SH-SY5Y (cell line): ENCODE measurements at regions not wholly inside any gene's neighbourhood (a gene's known extent, or its start where the extent isn't known, plus 50 kb on each side); places are given as distances from the start of the nearest gene placed in this dataset.

Experiments used
- GATA2 ChIP-seq: IDR thresholded peaks from 2 replicates; pipeline ENCODE4 v1.6.1; 2011; ENCODE audit warnings: mild to moderate bottlenecking, low read depth, low read length
- GATA3 ChIP-seq: IDR thresholded peaks from 2 replicates; pipeline ENCODE4 v1.6.1; 2011; ENCODE audit warnings: low read depth, mild to moderate bottlenecking, low read length, moderate library complexity

- TF ChIP-seq GATA2 (no peak), GATA3 (no peak)
Measured at GRCh38 chr5:116773926-116774325, 199.3 kb upstream of the SEMA6A start.
